Activated T-helper 1 cell treated with anti-CD3 and anti-CD28 coated beads, Interleukin-12 subunit alpha, Interleukin-12 subunit beta, Interleukin-2, Interleukin-4 antibody, amounts not matched to agents 30 ng/mL and 10 ng/mL and 1 ng/mL, durations not matched to agents 14 hours and 24 hours and 36 hours (primary cell): ENCODE measurements at regions not wholly inside any gene's neighbourhood (a gene's known extent, or its start where the extent isn't known, plus 50 kb on each side); places are given as distances from the start of the nearest gene placed in this dataset.
"Not testable (repeated sequence)": the region's sequence is repeated elsewhere in the genome, so short reads cannot be mapped to it uniquely, and the experiment has no call there.

ENCODE experiments used
- DNase-seq: peaks from one replicate; pipeline ENCODE4 v3.0.0; 2021; ENCODE audit warnings: low spot score
- H3K27ac Mint-ChIP-seq: one replicate; pipeline ENCODE4 v1.8.0; 2021; ENCODE audit warnings: mild to moderate bottlenecking, mixed read lengths
- H3K27me3 Mint-ChIP-seq: one replicate; pipeline ENCODE4 v1.8.0; 2022; ENCODE audit warnings: mild to moderate bottlenecking, moderate library complexity, mixed read lengths; ENCODE audit not compliant: insufficient read depth
- H3K36me3 Mint-ChIP-seq: one replicate; pipeline ENCODE4 v1.8.0; 2021; ENCODE audit warnings: low read depth, mixed read lengths
- H3K4me1 Mint-ChIP-seq: one replicate; pipeline ENCODE4 v1.8.0; 2021; ENCODE audit warnings: low read depth, mixed read lengths
- H3K4me3 Mint-ChIP-seq: one replicate; pipeline ENCODE4 v1.8.0; 2021; ENCODE audit warnings: mild to moderate bottlenecking, moderate library complexity, mixed read lengths
- H3K9me3 Mint-ChIP-seq: one replicate; pipeline ENCODE4 v1.8.0; 2021; ENCODE audit warnings: mixed read lengths
- intact Hi-C: fragments of 100-400 bp; cut with micrococcal nuclease; formaldehyde crosslinking; loops from one replicate; pipeline ENCODE4 v1.15.1; 2024

- H3K9me3 Mint-ChIP-seq: no peaks in the 10 kb centered on the region
- no peak for DNase-seq
- H3K36me3 Mint-ChIP-seq: no peaks in the 10 kb centered on the region
- no peaks in the 10 kb centered on the region for H3K4me1 Mint-ChIP-seq
- H3K27ac Mint-ChIP-seq: no peak overlapping the region
- no peak overlapping the region for H3K4me3 Mint-ChIP-seq
- intact Hi-C loops: no loop called here
- no peaks in the 10 kb centered on the region for H3K27me3 Mint-ChIP-seq
These were observed 448.0 kb downstream of the KCNT2 start for GRCh38 chr1:196160066-196160795.

DNA sequence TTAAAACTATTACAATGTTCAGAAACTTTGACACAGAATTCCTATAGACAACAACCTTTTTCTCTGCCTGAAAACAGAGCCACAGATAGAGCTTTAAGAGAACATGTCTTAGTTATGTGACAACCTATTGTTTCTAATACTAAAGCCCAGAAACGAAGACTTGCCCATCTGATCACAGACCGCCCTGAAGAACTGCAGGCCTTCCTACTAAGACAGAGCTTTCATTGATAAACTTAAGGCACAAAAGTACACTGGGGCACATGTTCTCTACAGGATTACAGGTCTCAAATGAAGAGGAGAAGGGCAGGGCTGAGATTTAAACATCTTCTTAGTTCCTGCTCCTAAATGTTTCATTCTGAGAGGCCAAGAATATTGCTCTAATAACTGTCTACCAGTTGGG is 452.7 kb downstream of the KCNT2 start:
- Mint-ChIP-seq H3K4me1 (no peaks in the 10 kb centered on the region), H3K36me3 (no peaks in the 10 kb centered on the region), H3K9me3 (no peaks in the 10 kb centered on the region), H3K27me3 (no peaks in the 10 kb centered on the region), H3K4me3 (no peak overlapping the region), H3K27ac (no peak overlapping the region)
- DNase-seq: no peak
- intact Hi-C loops: no loop called here

DNA sequence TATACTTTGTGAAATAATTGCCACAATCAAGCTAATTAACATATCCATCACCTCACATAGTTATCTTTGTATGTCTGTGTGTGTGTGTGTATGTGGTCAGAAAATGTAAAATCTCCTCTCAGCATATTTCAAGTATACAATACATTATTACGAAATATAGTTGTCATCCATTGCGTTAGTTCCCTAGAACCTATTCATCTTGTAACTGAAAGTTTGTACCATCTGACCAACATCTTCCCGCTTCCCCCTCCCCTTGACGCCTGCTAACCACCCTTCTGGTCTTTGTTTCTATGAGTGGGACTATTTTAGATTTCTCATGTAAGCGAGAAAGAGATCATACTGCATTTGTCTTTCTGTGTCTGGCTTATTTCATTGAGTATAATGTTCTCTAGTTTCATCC is 455.3 kb downstream of the KCNT2 start:
- Mint-ChIP-seq H3K9me3 (no peaks in the 10 kb centered on the region), H3K27ac (no peak overlapping the region), H3K4me3 (no peak overlapping the region), H3K4me1 (no peaks in the 10 kb centered on the region), H3K27me3 (no peaks in the 10 kb centered on the region), H3K36me3 (no peaks in the 10 kb centered on the region)
- intact Hi-C loops: no loop called here
- DNase-seq: no peak

DNA sequence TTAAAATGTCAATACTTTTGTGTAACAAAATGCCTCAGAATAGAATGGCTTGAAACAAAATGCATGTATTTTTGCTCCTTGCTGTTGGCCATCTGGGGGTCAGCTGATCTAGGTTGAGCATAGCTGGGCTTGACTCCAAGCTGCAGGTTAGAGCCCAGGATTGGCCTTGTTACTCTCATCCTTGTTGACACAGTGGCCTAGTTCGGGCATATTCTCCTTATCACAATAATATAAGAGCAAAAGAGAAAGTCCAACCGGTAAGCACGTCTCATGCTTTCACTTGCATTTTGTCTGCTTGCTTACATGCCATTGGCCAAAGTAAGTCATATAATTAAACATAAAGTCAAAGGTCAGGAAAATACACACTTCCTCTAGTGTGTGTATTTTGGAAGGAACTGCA is 456.2 kb downstream of the KCNT2 start:
- intact Hi-C loops: no loop called here
- no peaks in the 10 kb centered on the region for H3K27me3 Mint-ChIP-seq
- H3K9me3 Mint-ChIP-seq: no peaks in the 10 kb centered on the region
- H3K36me3 Mint-ChIP-seq: no peaks in the 10 kb centered on the region
- H3K4me1 Mint-ChIP-seq: no peaks in the 10 kb centered on the region
- DNase-seq: no peak
- no peak overlapping the region for H3K4me3 Mint-ChIP-seq
- H3K27ac Mint-ChIP-seq: no peak overlapping the region

DNA sequence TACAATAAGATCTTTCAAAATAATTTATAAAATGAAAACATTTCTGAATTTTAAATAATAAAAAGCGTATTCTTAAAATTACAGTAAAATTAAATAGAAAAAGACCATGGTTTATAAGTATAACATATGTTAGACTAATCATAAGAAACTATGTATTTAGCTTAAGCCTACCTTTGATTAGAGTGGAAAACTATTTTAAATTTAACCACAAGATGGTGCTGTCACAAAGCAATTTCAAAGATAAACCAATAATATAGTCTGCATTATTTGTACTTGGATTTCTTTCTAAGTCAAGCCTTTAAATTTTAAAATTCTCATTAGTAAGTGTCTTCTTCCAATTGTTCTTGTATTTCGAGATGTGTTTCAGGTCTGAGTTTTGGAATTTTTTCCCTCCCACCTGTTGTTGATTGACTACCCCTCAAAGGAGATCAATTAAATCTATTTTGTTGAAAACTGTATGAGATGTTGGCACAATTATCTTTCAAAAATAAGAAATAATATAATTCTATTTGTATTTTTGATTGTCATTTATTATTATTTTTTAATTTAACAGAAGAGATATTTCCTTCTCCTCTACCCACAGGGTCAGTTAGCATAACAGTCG is 459.8 kb downstream of the KCNT2 start:
- Mint-ChIP-seq H3K36me3 (no peaks in the 10 kb centered on the region), H3K4me1 (no peaks in the 10 kb centered on the region), H3K9me3 (no peaks in the 10 kb centered on the region), H3K4me3 (no peak overlapping the region), H3K27me3 (no peaks in the 10 kb centered on the region), H3K27ac (no peak overlapping the region)
- intact Hi-C loops: loop anchor here (1.0 kb wide), 1 partner anchor 513 kb away; no protein-coding TSS in a partner anchor
- DNase-seq: no peak

- Mint-ChIP-seq H3K27ac (no peak overlapping the region), H3K27me3 (no peaks in the 10 kb centered on the region), H3K4me3 (no peak overlapping the region), H3K4me1 (no peaks in the 10 kb centered on the region), H3K9me3 (no peaks in the 10 kb centered on the region), H3K36me3 (no peaks in the 10 kb centered on the region)
- intact Hi-C loops: no loop called here
- DNase-seq: no peak
These were observed 460.7 kb downstream of the KCNT2 start for GRCh38 chr1:196147530-196147929.

- H3K9me3 Mint-ChIP-seq, H3K4me1 Mint-ChIP-seq, H3K27me3 Mint-ChIP-seq, H3K4me3 Mint-ChIP-seq, H3K36me3 Mint-ChIP-seq, DNase-seq, H3K27ac Mint-ChIP-seq, intact Hi-C loops: not testable (repeated sequence)
These were observed 463.1 kb downstream of the KCNT2 start for GRCh38 chr1:196145151-196145550.

- no peaks in the 10 kb centered on the region for H3K9me3 Mint-ChIP-seq
- H3K36me3 Mint-ChIP-seq: no peaks in the 10 kb centered on the region
- intact Hi-C loops: no loop called here
- H3K27ac Mint-ChIP-seq: no peak overlapping the region
- no peaks in the 10 kb centered on the region for H3K27me3 Mint-ChIP-seq
- DNase-seq: no peak
- H3K4me1 Mint-ChIP-seq: no peaks in the 10 kb centered on the region
- no peak overlapping the region for H3K4me3 Mint-ChIP-seq
These were observed 463.7 kb downstream of the KCNT2 start for GRCh38 chr1:196144588-196144987.

GRCh38 chr1:196143602-196144342 is 464.5 kb downstream of the KCNT2 start:
- intact Hi-C loops: no loop called here
- H3K9me3 Mint-ChIP-seq: no peaks in the 10 kb centered on the region
- no peaks in the 10 kb centered on the region for H3K4me1 Mint-ChIP-seq
- H3K36me3 Mint-ChIP-seq: no peaks in the 10 kb centered on the region
- H3K4me3 Mint-ChIP-seq: no peak overlapping the region
- no peak overlapping the region for H3K27ac Mint-ChIP-seq
- DNase-seq: no peak
- no peaks in the 10 kb centered on the region for H3K27me3 Mint-ChIP-seq

GRCh38 chr1:196142111-196142640 is 466.1 kb downstream of the KCNT2 start:
- Mint-ChIP-seq H3K9me3 (no peaks in the 10 kb centered on the region), H3K27ac (no peak overlapping the region), H3K27me3 (no peaks in the 10 kb centered on the region), H3K4me1 (no peaks in the 10 kb centered on the region), H3K4me3 (no peak overlapping the region), H3K36me3 (no peaks in the 10 kb centered on the region)
- no peak for DNase-seq
- intact Hi-C loops: no loop called here

DNA sequence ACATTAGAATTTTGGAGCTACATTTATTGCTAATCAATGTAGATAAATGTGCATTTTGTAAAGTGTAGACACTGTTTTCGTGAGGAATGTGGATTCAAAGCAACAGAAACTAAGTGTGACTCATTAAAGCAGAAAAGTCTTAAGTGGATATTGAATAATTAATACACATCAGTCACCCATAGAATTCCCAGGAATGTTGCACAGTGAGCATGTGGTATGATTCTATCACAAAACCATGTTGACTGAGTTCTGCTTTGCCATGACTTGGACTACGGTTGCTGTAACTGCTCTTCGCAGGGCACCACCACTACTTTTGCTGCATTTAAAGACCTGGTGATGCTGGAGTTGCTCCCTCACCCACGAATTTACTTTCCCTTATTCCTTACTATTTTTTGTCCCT is 471.8 kb downstream of the KCNT2 start:
- H3K9me3 Mint-ChIP-seq: no peaks in the 10 kb centered on the region
- H3K36me3 Mint-ChIP-seq: no peaks in the 10 kb centered on the region
- no peak overlapping the region for H3K27ac Mint-ChIP-seq
- H3K4me3 Mint-ChIP-seq: no peak overlapping the region
- intact Hi-C loops: no loop called here
- no peaks in the 10 kb centered on the region for H3K27me3 Mint-ChIP-seq
- DNase-seq: no peak
- H3K4me1 Mint-ChIP-seq: no peaks in the 10 kb centered on the region

- Mint-ChIP-seq H3K36me3 (no peaks in the 10 kb centered on the region), H3K27me3 (no peaks in the 10 kb centered on the region), H3K4me3 (no peak overlapping the region), H3K27ac (no peak overlapping the region), H3K9me3 (no peaks in the 10 kb centered on the region), H3K4me1 (no peaks in the 10 kb centered on the region)
- intact Hi-C loops: no loop called here
- no peak for DNase-seq
These were observed 476.5 kb downstream of the KCNT2 start for GRCh38 chr1:196131691-196132090.

DNA sequence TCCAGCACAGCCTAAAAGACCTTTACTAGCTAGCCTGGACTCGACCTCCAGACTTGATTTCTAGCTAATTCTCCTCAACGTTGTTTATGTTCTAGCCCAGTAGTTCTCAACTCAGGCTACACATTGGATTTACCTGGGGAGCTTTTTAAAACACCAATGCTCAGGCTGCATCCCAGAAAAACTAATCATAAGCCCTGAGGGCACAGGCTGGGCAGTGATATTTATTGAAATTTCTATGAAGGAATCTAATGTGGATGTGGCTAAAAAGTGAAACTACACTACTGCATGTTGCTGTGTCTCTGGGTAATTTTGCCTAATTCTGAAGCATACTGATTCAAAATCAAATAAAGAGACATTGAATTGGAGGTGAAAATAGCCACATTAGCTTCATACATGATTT is 479.4 kb downstream of the KCNT2 start:
- Mint-ChIP-seq H3K4me3 (no peak overlapping the region), H3K36me3 (no peaks in the 10 kb centered on the region), H3K9me3 (no peaks in the 10 kb centered on the region), H3K4me1 (no peaks in the 10 kb centered on the region), H3K27me3 (no peaks in the 10 kb centered on the region), H3K27ac (no peak overlapping the region)
- intact Hi-C loops: no loop called here
- DNase-seq: no peak
